GM06990 (cell line): ENCODE measurements at regions not wholly inside any gene's neighbourhood (a gene's known extent, or its start where the extent isn't known, plus 50 kb on each side); places are given as distances from the start of the nearest gene placed in this dataset.

Experiments used
- DNase-seq: peaks from one replicate; pipeline ENCODE4 v3.0.0-alpha.2; 2011; ENCODE audit not compliant: insufficient read length; ENCODE audit errors: extremely low read depth
- H3K27me3 ChIP-seq: replicated peaks from 2 replicates; pipeline ENCODE4 v1.6.0; 2011; ENCODE audit warnings: low read length; ENCODE audit not compliant: control insufficient read depth, insufficient read depth
- H3K36me3 ChIP-seq: 2 replicates; pipeline ENCODE4 v1.5.1; 2011; ENCODE audit warnings: low read length; ENCODE audit not compliant: control insufficient read depth, insufficient read depth
- H3K4me3 ChIP-seq: replicated peaks from 2 replicates; pipeline ENCODE4 v1.5.1; 2011; ENCODE audit warnings: low read depth, mild to moderate bottlenecking, control low read depth, low read length
- TF ChIP-seq, protein P1 (sequence below): IDR thresholded peaks from 2 replicates; pipeline ENCODE4 v1.5.1; 2011; ENCODE audit warnings: low read length, control low read depth, mild to moderate bottlenecking, inconsistent platforms; ENCODE audit not compliant: insufficient read depth, poor library complexity, severe bottlenecking

- Histone ChIP-seq H3K27me3 (no peaks in the 10 kb centered on the region), H3K4me3 (no peak overlapping the region), H3K36me3 (no peaks in the 10 kb centered on the region)
- TF ChIP-seq, protein P1, sequence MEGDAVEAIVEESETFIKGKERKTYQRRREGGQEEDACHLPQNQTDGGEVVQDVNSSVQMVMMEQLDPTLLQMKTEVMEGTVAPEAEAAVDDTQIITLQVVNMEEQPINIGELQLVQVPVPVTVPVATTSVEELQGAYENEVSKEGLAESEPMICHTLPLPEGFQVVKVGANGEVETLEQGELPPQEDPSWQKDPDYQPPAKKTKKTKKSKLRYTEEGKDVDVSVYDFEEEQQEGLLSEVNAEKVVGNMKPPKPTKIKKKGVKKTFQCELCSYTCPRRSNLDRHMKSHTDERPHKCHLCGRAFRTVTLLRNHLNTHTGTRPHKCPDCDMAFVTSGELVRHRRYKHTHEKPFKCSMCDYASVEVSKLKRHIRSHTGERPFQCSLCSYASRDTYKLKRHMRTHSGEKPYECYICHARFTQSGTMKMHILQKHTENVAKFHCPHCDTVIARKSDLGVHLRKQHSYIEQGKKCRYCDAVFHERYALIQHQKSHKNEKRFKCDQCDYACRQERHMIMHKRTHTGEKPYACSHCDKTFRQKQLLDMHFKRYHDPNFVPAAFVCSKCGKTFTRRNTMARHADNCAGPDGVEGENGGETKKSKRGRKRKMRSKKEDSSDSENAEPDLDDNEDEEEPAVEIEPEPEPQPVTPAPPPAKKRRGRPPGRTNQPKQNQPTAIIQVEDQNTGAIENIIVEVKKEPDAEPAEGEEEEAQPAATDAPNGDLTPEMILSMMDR: no peak
- no peak for DNase-seq
Observed at GRCh38 chr4:91935217-91935616, 368.5 kb upstream of the GRID2 start.

DNA sequence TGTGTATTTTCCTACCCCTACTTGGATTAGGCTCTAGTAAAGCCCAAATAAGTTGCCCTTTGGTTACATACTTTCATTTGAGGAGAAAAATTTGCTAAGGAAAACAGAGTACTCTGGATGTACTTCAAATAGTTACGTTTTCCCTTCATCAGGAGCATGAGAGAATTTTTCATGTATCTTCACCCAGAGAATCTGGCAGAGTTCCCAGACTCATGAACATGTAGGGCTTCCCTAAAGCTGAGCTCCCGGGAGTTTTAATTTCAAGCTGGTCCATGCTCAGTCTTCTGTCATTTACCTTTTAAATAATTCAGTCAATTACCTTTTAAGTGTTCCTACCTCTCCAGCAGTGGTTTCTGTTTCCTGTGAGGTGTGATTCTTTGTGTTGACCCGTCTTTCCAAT is 367.5 kb upstream of the GRID2 start:
- Histone ChIP-seq H3K4me3 (no peak overlapping the region), H3K27me3 (no peaks in the 10 kb centered on the region), H3K36me3 (no peaks in the 10 kb centered on the region)
- TF ChIP-seq, protein P1: no peak
- no peak for DNase-seq

DNA sequence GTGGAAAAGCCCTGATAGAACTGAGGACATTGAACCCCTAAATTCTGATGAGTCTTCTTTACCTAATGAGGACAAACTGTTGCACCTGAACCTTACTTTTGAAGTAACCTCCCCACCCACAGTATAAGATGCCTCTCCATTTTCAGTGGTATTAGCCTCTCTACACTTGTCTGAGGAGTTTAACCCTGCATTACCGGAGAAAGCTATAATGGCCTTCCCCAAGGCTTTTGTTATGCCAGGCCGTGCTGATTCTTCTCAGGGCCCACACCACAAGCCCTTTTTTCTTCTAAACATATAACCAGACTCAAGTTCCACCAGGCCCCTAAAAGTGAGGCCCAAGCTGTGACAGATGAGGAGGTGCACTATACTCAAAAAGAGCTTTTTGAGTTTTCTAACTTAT is 345.8 kb upstream of the GRID2 start:
- Histone ChIP-seq H3K4me3 (no peak overlapping the region), H3K36me3 (no peaks in the 10 kb centered on the region), H3K27me3 (no peaks in the 10 kb centered on the region)
- TF ChIP-seq, protein P1: no peak
- DNase-seq: no peak

DNA sequence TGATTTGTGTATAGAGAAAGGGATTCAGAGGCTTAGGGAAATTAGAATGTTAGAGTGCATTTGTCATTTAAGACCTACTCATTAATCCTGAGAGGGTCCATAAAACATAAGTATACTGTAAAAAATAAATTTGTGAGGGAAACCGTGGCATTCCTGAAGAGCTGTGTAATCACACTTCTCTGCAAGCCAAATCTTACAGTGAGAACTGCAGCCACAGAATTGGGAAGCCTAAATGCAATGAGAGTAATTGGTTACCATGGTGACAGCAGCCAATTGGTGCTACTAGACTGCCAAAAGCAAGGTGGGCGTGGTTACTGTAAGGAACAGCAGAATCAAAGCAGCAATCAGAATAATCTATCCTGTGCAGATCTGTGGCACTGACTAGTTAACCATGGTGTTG is 345.2 kb upstream of the GRID2 start:
- Histone ChIP-seq H3K36me3 (no peaks in the 10 kb centered on the region), H3K27me3 (no peaks in the 10 kb centered on the region), H3K4me3 (no peak overlapping the region)
- TF ChIP-seq, protein P1: no peak
- no peak for DNase-seq

DNA sequence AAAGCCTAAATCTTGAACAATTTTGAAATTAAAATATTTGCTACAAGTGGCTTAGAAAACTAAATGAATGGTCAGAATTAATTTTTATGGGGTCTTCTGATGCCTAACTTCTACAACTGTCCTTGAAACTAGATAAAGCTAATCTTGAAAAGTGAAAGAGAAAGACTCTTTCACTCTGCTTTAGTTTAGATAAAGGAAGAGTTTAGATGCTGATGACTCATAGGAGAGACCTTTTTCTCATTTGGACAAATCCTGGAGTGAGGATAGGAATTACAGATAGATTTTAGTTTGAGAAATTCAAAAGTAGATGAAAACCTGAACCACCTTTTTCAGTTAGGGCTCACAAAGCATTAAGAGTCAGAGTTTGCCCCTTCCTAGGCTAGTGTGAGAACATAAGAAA is 342.3 kb upstream of the GRID2 start:
- no peaks in the 10 kb centered on the region for H3K36me3 ChIP-seq
- DNase-seq: no peak
- TF ChIP-seq, protein P1: no peak
- H3K27me3 ChIP-seq: no peaks in the 10 kb centered on the region
- H3K4me3 ChIP-seq: no peak overlapping the region

DNA sequence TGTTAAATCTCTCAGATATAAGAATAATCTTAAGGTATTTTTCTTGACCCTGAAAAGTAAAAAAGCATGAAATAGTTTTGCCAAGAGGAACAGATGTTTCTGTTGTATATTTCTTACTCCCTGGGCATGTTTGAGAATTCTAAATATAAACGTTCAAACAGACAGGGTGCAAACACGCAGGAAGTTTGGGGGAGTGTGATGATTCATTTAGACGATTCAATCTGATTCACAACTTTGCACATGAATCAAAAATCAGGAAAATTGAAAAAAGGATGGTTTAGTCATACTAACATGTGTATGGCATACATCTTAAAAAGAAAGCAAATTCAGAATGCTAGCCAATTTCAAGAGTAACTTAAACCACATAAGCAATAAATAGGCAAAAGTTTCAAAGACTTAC is 340.3 kb upstream of the GRID2 start:
- Histone ChIP-seq H3K4me3 (no peak overlapping the region), H3K36me3 (no peaks in the 10 kb centered on the region), H3K27me3 (no peaks in the 10 kb centered on the region)
- TF ChIP-seq, protein P1: no peak
- DNase-seq: no peak
